ENCODE measurements at regions not wholly inside any gene's neighbourhood (a gene's known extent, or its start where the extent isn't known, plus 50 kb on each side); places are given as distances from the start of the nearest gene placed in this dataset.

GRCh38 chr7:137146552-137147337 is 196.8 kb downstream of the PTN start:
- Mint-ChIP-seq H3K27ac (no peak overlapping the region), H3K4me1 (peaks cover 5% of the 10 kb centered on the region), H3K9me3 (no peaks in the 10 kb centered on the region), H3K36me3 (ENCODE audit: low read depth) (no peaks in the 10 kb centered on the region), H3K27me3 (ENCODE audit: insufficient read depth) (no peaks in the 10 kb centered on the region), H3K4me3 (no peak overlapping the region)
- H3K27me3 ChIP-seq (ENCODE audit: control insufficient read depth, insufficient read depth, low read length, poor library complexity, severe bottlenecking) = no peaks in the 10 kb centered on the region
- H3K36me3 ChIP-seq (ENCODE audit: control insufficient read depth, insufficient read depth, low read length) = no peaks in the 10 kb centered on the region
- H3K9me3 ChIP-seq (ENCODE audit: control insufficient read depth, low read length) = no peaks in the 10 kb centered on the region
- no peak for DNase-seq
- no peak overlapping the region for H3K9ac ChIP-seq (ENCODE audit: extremely low read depth, low read length, poor library complexity, severe bottlenecking)
- H3K4me3 ChIP-seq (ENCODE audit: low read length) = no peak overlapping the region
- H3K27ac ChIP-seq (ENCODE audit: low read depth, low read length) = no peak overlapping the region
- WGBS, 2 experiments (ENCODE audit: insufficient coverage in 1 of 2, insufficient read length in 1 of 2) = 93 to 96% methylated on average over 4 to 8 of the region's 8 CpGs
- no peaks in the 10 kb centered on the region for H3K4me1 ChIP-seq (ENCODE audit: control insufficient read depth, insufficient read depth, low read length)
- no peak for TF ChIP-seq CTCF (conservative IDR thresholded peaks at IDR 0.05)

- Mint-ChIP-seq H3K27me3 (ENCODE audit: insufficient read depth) (no peaks in the 10 kb centered on the region), H3K9me3 (no peaks in the 10 kb centered on the region), H3K4me3 (no peak overlapping the region), H3K27ac (no peak overlapping the region), H3K4me1 (peaks cover 1% of the 10 kb centered on the region), H3K36me3 (ENCODE audit: low read depth) (no peaks in the 10 kb centered on the region)
- no peak for DNase-seq
- H3K9ac ChIP-seq (ENCODE audit: extremely low read depth, low read length, poor library complexity, severe bottlenecking) = no peak overlapping the region
- H3K27me3 ChIP-seq (ENCODE audit: control insufficient read depth, insufficient read depth, low read length, poor library complexity, severe bottlenecking) = no peaks in the 10 kb centered on the region
- H3K36me3 ChIP-seq (ENCODE audit: control insufficient read depth, insufficient read depth, low read length) = no peaks in the 10 kb centered on the region
- no peak overlapping the region for H3K4me3 ChIP-seq (ENCODE audit: low read length)
- no peak overlapping the region for H3K27ac ChIP-seq (ENCODE audit: low read depth, low read length)
- no peaks in the 10 kb centered on the region for H3K4me1 ChIP-seq (ENCODE audit: control insufficient read depth, insufficient read depth, low read length)
- H3K9me3 ChIP-seq (ENCODE audit: control insufficient read depth, low read length) = no peaks in the 10 kb centered on the region
- WGBS, 2 experiments (ENCODE audit: insufficient coverage in 1 of 2, insufficient read length in 1 of 2) = 86 to 89% methylated on average over 1 of the region's 1 CpG
- no peak for TF ChIP-seq CTCF (conservative IDR thresholded peaks at IDR 0.05)
These were observed 197.5 kb downstream of the PTN start for GRCh38 chr7:137146012-137146455.

GRCh38 chr7:137142376-137142775 is 201.2 kb downstream of the PTN start:
- no peaks in the 10 kb centered on the region for H3K36me3 Mint-ChIP-seq (ENCODE audit: low read depth)
- Histone ChIP-seq H3K4me1 (ENCODE audit: control insufficient read depth, insufficient read depth, low read length) (no peaks in the 10 kb centered on the region), H3K9me3 (ENCODE audit: control insufficient read depth, low read length) (no peaks in the 10 kb centered on the region), H3K27ac (ENCODE audit: low read depth, low read length) (no peak overlapping the region), H3K27me3 (ENCODE audit: control insufficient read depth, insufficient read depth, low read length, poor library complexity, severe bottlenecking) (no peaks in the 10 kb centered on the region), H3K4me3 (ENCODE audit: low read length) (no peak overlapping the region), H3K9ac (ENCODE audit: extremely low read depth, low read length, poor library complexity, severe bottlenecking) (no peak overlapping the region), H3K36me3 (ENCODE audit: control insufficient read depth, insufficient read depth, low read length) (no peaks in the 10 kb centered on the region)
- H3K4me1 Mint-ChIP-seq = no peaks in the 10 kb centered on the region
- H3K27ac Mint-ChIP-seq = no peak overlapping the region
- no peak for DNase-seq
- H3K9me3 Mint-ChIP-seq = peaks cover 8% of the 10 kb centered on the region
- H3K4me3 Mint-ChIP-seq = no peak overlapping the region
- no peaks in the 10 kb centered on the region for H3K27me3 Mint-ChIP-seq (ENCODE audit: insufficient read depth)
- no peak for TF ChIP-seq CTCF (conservative IDR thresholded peaks at IDR 0.05)

Measured in endodermal cell (in vitro differentiated cells).